HCT116 (cell line): ENCODE measurements at regions not wholly inside any gene's neighbourhood (a gene's known extent, or its start where the extent isn't known, plus 50 kb on each side); places are given as distances from the start of the nearest gene placed in this dataset.

Experiments used
- ATAC-seq: fragments of 200-7000 bp; cut with Tn5 transposase; 2 replicates; pipeline ENCODE4 v1.9.1; 2020; ENCODE audit warnings: mild to moderate bottlenecking, moderate library complexity
- BruUV-seq: library from RNA; stranded (reverse); fragments of 400-500 nt; replicated peaks from 2 replicates; lab custom pipeline; 2021; lab: Mats Ljungman, UMichigan
- CTCF ChIA-PET: fragments of 300-600 bp; sonication (Branson Sonifier 250); formaldehyde crosslinking; loops from one replicate; lab custom pipeline; 2021; ENCODE audit warnings: antibody characterized with exemption; lab: Charles Lee
- POLR2A ChIA-PET: fragments of 300-600, 350-600 bp; sonication (Branson Sonifier 250); formaldehyde crosslinking; loops from one replicate; lab custom pipeline; 2021; ENCODE audit warnings: antibody characterized with exemption; lab: Charles Lee
- RAD21 ChIA-PET, 2 experiments: fragments of 300-600 bp; sonication (Branson Sonifier 250); formaldehyde crosslinking; loops; one replicate each; lab custom pipeline; 2023; ENCODE audit warnings: low total read pairs in 2 of 2; ENCODE audit not compliant: uncharacterized antibody in 2 of 2, unreplicated experiment in 2 of 2, low non-redundant PET in 1 of 2; lab: Charles Lee
- DNase-seq: peaks from one replicate; pipeline ENCODE4 v3.0.0-alpha.2; 2010; ENCODE audit warnings: low read depth, low spot score
- H2AFZ ChIP-seq: fragments of 200-600 bp; shearing (Covaris generic), sonication (generic); 2 replicates; pipeline ENCODE4 v1.6.1; 2017; ENCODE audit warnings: low read depth, mixed run types, mixed read lengths, antibody characterized with exemption, low read length; ENCODE audit not compliant: poor library complexity, severe bottlenecking
- H3K27ac ChIP-seq: 2 replicates; pipeline ENCODE4 v1.5.1; 2012; ENCODE audit warnings: low read depth, low read length
- H3K27me3 ChIP-seq: fragments of 200-600 bp; sonication (generic); 2 replicates; pipeline ENCODE4 v1.6.1; 2016; ENCODE audit warnings: mixed run types, low read length, mixed read lengths; ENCODE audit not compliant: insufficient read depth
- H3K36me3 ChIP-seq, 2 experiments: fragments of 200-500 bp in 1 of 2; fragments of 200-600 bp in 1 of 2; sonication (Bioruptor generic) in 1 of 2; sonication (generic) in 1 of 2; 2 replicates each; pipeline versions ENCODE4 v1.5.1 to v1.6.1; 2014 to 2016; ENCODE audit warnings: low read length in 2 of 2, inconsistent platforms in 1 of 2, mixed read lengths in 1 of 2, mixed run types in 1 of 2; ENCODE audit not compliant: insufficient read depth in 2 of 2, control insufficient read depth in 1 of 2
- H3K4me1 ChIP-seq, 2 experiments: fragments of 200-600 bp in 1 of 2; sonication (generic) in 1 of 2; 2 replicates each; pipeline versions ENCODE4 v1.5.1 to v1.6.1; 2012 to 2017; ENCODE audit warnings: low read length in 2 of 2, inconsistent platforms in 1 of 2, mild to moderate bottlenecking in 1 of 2, mixed read lengths in 1 of 2, mixed run types in 1 of 2, moderate library complexity in 1 of 2; ENCODE audit not compliant: insufficient read depth in 2 of 2, control insufficient read depth in 1 of 2
- H3K4me2 ChIP-seq: fragments of 200-600 bp; sonication (generic); 2 replicates; pipeline ENCODE4 v1.6.1; 2017; ENCODE audit warnings: mixed run types, low read length, mixed read lengths
- H3K4me3 ChIP-seq, 2 experiments: fragments of 200-600 bp in 1 of 2; sonication (generic) in 1 of 2; replicated peaks in 1 of 2; 2 replicates each; pipeline ENCODE4 v1.5.1; 2011 to 2016; ENCODE audit warnings: low read length in 2 of 2, control low read depth in 1 of 2, low read depth in 1 of 2, mild to moderate bottlenecking in 1 of 2, mixed read lengths in 1 of 2, mixed run types in 1 of 2
- H3K79me2 ChIP-seq: fragments of 200-600 bp; sonication (generic); 2 replicates; pipeline ENCODE4 v1.6.1; 2017; ENCODE audit warnings: mild to moderate bottlenecking, mixed run types, low read length, moderate library complexity, mixed read lengths; ENCODE audit not compliant: insufficient read depth
- H3K9ac ChIP-seq: fragments of 200-600 bp; sonication (generic); 2 replicates; pipeline ENCODE4 v1.6.1; 2016; ENCODE audit warnings: low read length, mixed read lengths
- H3K9me2 ChIP-seq: fragments of 200-600 bp; sonication (generic), shearing (Covaris generic); 2 replicates; pipeline ENCODE4 v1.6.1; 2017; ENCODE audit warnings: mixed run types, mild to moderate bottlenecking, moderate library complexity; ENCODE audit not compliant: insufficient read depth
- H3K9me3 ChIP-seq, 2 experiments: fragments of 200-500 bp in 1 of 2; fragments of 200-600 bp in 1 of 2; sonication (Bioruptor generic) in 1 of 2; sonication (generic) in 1 of 2; 2 replicates each; pipeline ENCODE4 v1.6.1; 2014 to 2017; ENCODE audit warnings: low read length in 2 of 2, mixed read lengths in 2 of 2, inconsistent platforms in 1 of 2, low read depth in 1 of 2, mild to moderate bottlenecking in 1 of 2, mixed run types in 1 of 2, moderate library complexity in 1 of 2; ENCODE audit not compliant: control insufficient read depth in 1 of 2, insufficient read depth in 1 of 2
- H4K20me1 ChIP-seq: fragments of 200-600 bp; sonication (generic), shearing (Covaris generic); 2 replicates; pipeline ENCODE4 v1.6.1; 2017; ENCODE audit warnings: mixed run types, mild to moderate bottlenecking, moderate library complexity; ENCODE audit not compliant: insufficient read depth
- CBX3 ChIP-seq: IDR thresholded peaks from 2 replicates; pipeline ENCODE4 v1.6.1; 2012; ENCODE audit warnings: low read depth
- CEBPB ChIP-seq: IDR thresholded peaks from 2 replicates; pipeline ENCODE4 v1.6.1; 2012; ENCODE audit warnings: low read depth
- ELF1 ChIP-seq: IDR thresholded peaks from 2 replicates; pipeline ENCODE4 v1.6.1; 2012; ENCODE audit warnings: low read depth, borderline replicate concordance
- JUND ChIP-seq: IDR thresholded peaks from 2 replicates; pipeline ENCODE4 v1.6.1; 2012
- POLR2A ChIP-seq: IDR thresholded peaks from 2 replicates; pipeline ENCODE4 v1.7.0; 2011; ENCODE audit warnings: borderline replicate concordance; ENCODE audit not compliant: insufficient read depth, insufficient read length; ENCODE audit errors: extremely low read depth
- POLR2AphosphoS5 ChIP-seq: IDR thresholded peaks from 2 replicates; pipeline ENCODE4 v1.6.1; 2011; ENCODE audit warnings: mild to moderate bottlenecking, low read depth, low read length, moderate library complexity
- SIN3A ChIP-seq: IDR thresholded peaks from 2 replicates; pipeline ENCODE4 v1.6.1; 2012; ENCODE audit warnings: low read depth
- SP1 ChIP-seq: IDR thresholded peaks from 2 replicates; pipeline ENCODE4 v1.6.1; 2012; ENCODE audit warnings: low read depth
- SRF ChIP-seq: IDR thresholded peaks from 2 replicates; pipeline ENCODE4 v1.6.1; 2012; ENCODE audit warnings: low read depth
- TCF7L2 ChIP-seq: IDR thresholded peaks from 2 replicates; pipeline ENCODE4 v1.7.0; 2011; ENCODE audit warnings: borderline replicate concordance, inconsistent platforms; ENCODE audit not compliant: insufficient read depth, insufficient read length; ENCODE audit errors: extremely low read depth
- ZFX ChIP-seq: fragments of 450-650 bp; IDR thresholded peaks from 2 replicates; pipeline ENCODE4 v1.6.1; 2017
- intact Hi-C: fragments of 100-400 bp; cut with micrococcal nuclease; formaldehyde crosslinking; loops from 2 replicates; pipeline ENCODE4 v1.10.0; 2022
- TF ChIP-seq, protein P1 (sequence below): IDR thresholded peaks from 2 replicates; pipeline ENCODE4 v1.6.1; 2012; ENCODE audit warnings: low read depth
- TF ChIP-seq, protein P2 (sequence below): IDR thresholded peaks from 2 replicates; pipeline ENCODE4 v1.6.1; 2012
- TF ChIP-seq, protein P3 (sequence below): IDR thresholded peaks from 2 replicates; pipeline ENCODE4 v1.6.1; 2012
- TF ChIP-seq, protein P4 (sequence below): IDR thresholded peaks from 2 replicates; pipeline ENCODE4 v1.6.1; 2011; ENCODE audit warnings: mild to moderate bottlenecking, low read length, moderate library complexity; ENCODE audit not compliant: insufficient replicate concordance; ENCODE audit errors: extremely low read depth

DNA sequence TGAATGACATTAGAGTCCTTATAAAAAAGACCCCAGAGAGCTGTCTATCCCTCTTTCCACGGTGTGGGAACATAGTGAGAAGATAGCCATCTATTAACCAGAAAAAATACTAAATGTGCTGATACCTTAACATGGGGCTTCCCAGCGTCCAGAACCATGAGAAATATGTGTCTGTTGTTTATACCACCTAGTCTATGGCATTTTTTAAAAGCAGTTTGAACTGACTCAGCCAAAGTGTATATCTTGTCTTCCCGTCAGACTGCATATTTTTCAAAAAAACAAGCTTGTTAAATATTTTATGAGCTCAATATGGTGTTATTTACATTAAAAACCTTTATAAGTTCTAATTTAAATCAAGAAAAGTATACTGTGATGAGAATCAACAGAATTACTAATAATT lies 255.3 kb downstream of the HGF start:
- Histone ChIP-seq H3K4me3 (no peak overlapping the region), H2AFZ (no peak overlapping the region), H3K27ac (no peak overlapping the region), H3K27me3 (no peaks in the 10 kb centered on the region), H3K9me3 (no peaks in the 10 kb centered on the region), H3K36me3 (no peaks in the 10 kb centered on the region), H3K79me2 (no peaks in the 10 kb centered on the region), H3K4me1 (no peaks in the 10 kb centered on the region), H3K9me2 (0 out of 2 replicates have a peak, but pooled peaks cover 3% of the 10 kb centered on the region), H3K4me2 (no peak overlapping the region), H4K20me1 (no peaks in the 10 kb centered on the region), H3K9ac (no peak overlapping the region)
- ATAC-seq (no peak), DNase-seq (no peak)
- intact Hi-C loops, result no loop called here
- TF ChIP-seq CBX3 (no peak), ZFX (no peak), SRF (no peak), ELF1 (no peak), POLR2AphosphoS5 (no peak), JUND (no peak), TCF7L2 (no peak), CEBPB (no peak), SP1 (no peak), POLR2A (no peak), SIN3A (no peak)
- TF ChIP-seq, protein P1, sequence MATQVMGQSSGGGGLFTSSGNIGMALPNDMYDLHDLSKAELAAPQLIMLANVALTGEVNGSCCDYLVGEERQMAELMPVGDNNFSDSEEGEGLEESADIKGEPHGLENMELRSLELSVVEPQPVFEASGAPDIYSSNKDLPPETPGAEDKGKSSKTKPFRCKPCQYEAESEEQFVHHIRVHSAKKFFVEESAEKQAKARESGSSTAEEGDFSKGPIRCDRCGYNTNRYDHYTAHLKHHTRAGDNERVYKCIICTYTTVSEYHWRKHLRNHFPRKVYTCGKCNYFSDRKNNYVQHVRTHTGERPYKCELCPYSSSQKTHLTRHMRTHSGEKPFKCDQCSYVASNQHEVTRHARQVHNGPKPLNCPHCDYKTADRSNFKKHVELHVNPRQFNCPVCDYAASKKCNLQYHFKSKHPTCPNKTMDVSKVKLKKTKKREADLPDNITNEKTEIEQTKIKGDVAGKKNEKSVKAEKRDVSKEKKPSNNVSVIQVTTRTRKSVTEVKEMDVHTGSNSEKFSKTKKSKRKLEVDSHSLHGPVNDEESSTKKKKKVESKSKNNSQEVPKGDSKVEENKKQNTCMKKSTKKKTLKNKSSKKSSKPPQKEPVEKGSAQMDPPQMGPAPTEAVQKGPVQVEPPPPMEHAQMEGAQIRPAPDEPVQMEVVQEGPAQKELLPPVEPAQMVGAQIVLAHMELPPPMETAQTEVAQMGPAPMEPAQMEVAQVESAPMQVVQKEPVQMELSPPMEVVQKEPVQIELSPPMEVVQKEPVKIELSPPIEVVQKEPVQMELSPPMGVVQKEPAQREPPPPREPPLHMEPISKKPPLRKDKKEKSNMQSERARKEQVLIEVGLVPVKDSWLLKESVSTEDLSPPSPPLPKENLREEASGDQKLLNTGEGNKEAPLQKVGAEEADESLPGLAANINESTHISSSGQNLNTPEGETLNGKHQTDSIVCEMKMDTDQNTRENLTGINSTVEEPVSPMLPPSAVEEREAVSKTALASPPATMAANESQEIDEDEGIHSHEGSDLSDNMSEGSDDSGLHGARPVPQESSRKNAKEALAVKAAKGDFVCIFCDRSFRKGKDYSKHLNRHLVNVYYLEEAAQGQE, result no peak
- TF ChIP-seq, protein P2, sequence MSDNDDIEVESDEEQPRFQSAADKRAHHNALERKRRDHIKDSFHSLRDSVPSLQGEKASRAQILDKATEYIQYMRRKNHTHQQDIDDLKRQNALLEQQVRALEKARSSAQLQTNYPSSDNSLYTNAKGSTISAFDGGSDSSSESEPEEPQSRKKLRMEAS, result no peak
- TF ChIP-seq, protein P3, sequence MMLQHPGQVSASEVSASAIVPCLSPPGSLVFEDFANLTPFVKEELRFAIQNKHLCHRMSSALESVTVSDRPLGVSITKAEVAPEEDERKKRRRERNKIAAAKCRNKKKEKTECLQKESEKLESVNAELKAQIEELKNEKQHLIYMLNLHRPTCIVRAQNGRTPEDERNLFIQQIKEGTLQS, result no peak
- TF ChIP-seq, protein P4, sequence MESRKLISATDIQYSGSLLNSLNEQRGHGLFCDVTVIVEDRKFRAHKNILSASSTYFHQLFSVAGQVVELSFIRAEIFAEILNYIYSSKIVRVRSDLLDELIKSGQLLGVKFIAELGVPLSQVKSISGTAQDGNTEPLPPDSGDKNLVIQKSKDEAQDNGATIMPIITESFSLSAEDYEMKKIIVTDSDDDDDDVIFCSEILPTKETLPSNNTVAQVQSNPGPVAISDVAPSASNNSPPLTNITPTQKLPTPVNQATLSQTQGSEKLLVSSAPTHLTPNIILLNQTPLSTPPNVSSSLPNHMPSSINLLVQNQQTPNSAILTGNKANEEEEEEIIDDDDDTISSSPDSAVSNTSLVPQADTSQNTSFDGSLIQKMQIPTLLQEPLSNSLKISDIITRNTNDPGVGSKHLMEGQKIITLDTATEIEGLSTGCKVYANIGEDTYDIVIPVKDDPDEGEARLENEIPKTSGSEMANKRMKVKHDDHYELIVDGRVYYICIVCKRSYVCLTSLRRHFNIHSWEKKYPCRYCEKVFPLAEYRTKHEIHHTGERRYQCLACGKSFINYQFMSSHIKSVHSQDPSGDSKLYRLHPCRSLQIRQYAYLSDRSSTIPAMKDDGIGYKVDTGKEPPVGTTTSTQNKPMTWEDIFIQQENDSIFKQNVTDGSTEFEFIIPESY, result no peak
- ChIA-PET CTCF (interaction anchor here (1.2 kb wide), 1 partner anchor 11 kb away, joined by 3 read pairs; no protein-coding TSS in a partner anchor), POLR2A (no interaction called here), RAD21 (no interaction called here)
- BruUV-seq, result no TSS peak
